T-cell (primary cell): ENCODE measurements at regions not wholly inside any gene's neighbourhood (a gene's known extent, or its start where the extent isn't known, plus 50 kb on each side); places are given as distances from the start of the nearest gene placed in this dataset.
A peak's percentile ranks its signal among the peaks of the same experiment; 100 is the strongest.

Source experiments
- ATAC-seq, 4 experiments: fragments of 200-7000 bp in 3 of 4; fragments of 150-1000 bp in 1 of 4; cut with Tn5 transposase; replicated peaks in 1 of 4; 1 replicate in 3 of 4; 2 replicates in 1 of 4; pipeline ENCODE4 v1.10.0; 2021; ENCODE audit warnings: moderate library complexity in 3 of 4, mild to moderate bottlenecking in 2 of 4, moderate number of reproducible peaks in 1 of 4
- CTCF ChIA-PET, 2 donors: fragments of 300-600 bp; sonication (Branson Sonifier 250); formaldehyde crosslinking; loops; one replicate each; lab custom pipeline; 2022; ENCODE audit warnings: antibody characterized with exemption in 2 of 2; lab: Charles Lee
- POLR2A ChIA-PET, 2 donors: fragments of 300-600 bp; sonication (Branson Sonifier 250); formaldehyde crosslinking; loops; one replicate each; lab custom pipeline; 2022; ENCODE audit warnings: antibody characterized with exemption in 2 of 2; lab: Charles Lee
- DNase-seq, 35 experiments: peaks; one replicate each; pipeline versions ENCODE4 v3.0.0 to v3.0.0-alpha.2; 2013 to 2023
- H3K27ac ChIP-seq: one replicate; pipeline ENCODE4 v1.5.1; 2013; ENCODE audit warnings: low read length
- H3K27me3 ChIP-seq, 2 experiments: replicated peaks in 1 of 2; 1 replicate in 1 of 2; 2 replicates in 1 of 2; pipeline versions ENCODE4 v1.6.1 to v1.7.0; 2013; ENCODE audit warnings: low read length in 1 of 2, mixed read lengths in 1 of 2; ENCODE audit not compliant: control insufficient read depth in 2 of 2, insufficient read depth in 2 of 2; ENCODE audit errors: extremely low read depth in 1 of 2
- H3K36me3 ChIP-seq, 2 donors: 1 replicate in 1 of 2; 2 replicates in 1 of 2; pipeline versions ENCODE4 v1.6.1 to v1.7.0; 2013; ENCODE audit warnings: low read length in 1 of 2; ENCODE audit not compliant: control insufficient read depth in 2 of 2, insufficient read depth in 1 of 2; ENCODE audit errors: extremely low read depth in 1 of 2
- H3K4me1 ChIP-seq, 2 experiments: 1 replicate in 1 of 2; 2 replicates in 1 of 2; pipeline versions ENCODE4 v1.6.1 to v1.7.0; 2013; ENCODE audit warnings: low read length in 2 of 2, mixed read lengths in 1 of 2; ENCODE audit not compliant: insufficient read depth in 2 of 2, control insufficient read depth in 1 of 2; ENCODE audit errors: extremely low read depth in 1 of 2
- H3K4me3 ChIP-seq, 2 donors: 1 replicate in 1 of 2; 2 replicates in 1 of 2; pipeline versions ENCODE4 v1.5.1 to v1.7.0; 2013; ENCODE audit warnings: mild to moderate bottlenecking in 2 of 2, low read length in 1 of 2, moderate library complexity in 1 of 2; ENCODE audit not compliant: control insufficient read depth in 1 of 2; ENCODE audit errors: extremely low read depth in 1 of 2
- H3K9me3 ChIP-seq: 2 replicates; pipeline ENCODE4 v1.7.0; 2013
- H3K27ac Mint-ChIP-seq, 2 donors: one replicate each; pipeline ENCODE4 v1.8.0; 2020 to 2021; ENCODE audit warnings: mild to moderate bottlenecking in 2 of 2, mixed read lengths in 2 of 2
- H3K27me3 Mint-ChIP-seq, 2 donors: one replicate each; pipeline ENCODE4 v1.8.0; 2021 to 2022; ENCODE audit warnings: mixed read lengths in 2 of 2
- H3K36me3 Mint-ChIP-seq: one replicate; pipeline ENCODE4 v1.8.0; 2021; ENCODE audit warnings: mixed read lengths
- H3K4me1 Mint-ChIP-seq, 3 donors: one replicate each; pipeline ENCODE4 v1.8.0; 2020 to 2022; ENCODE audit warnings: mixed read lengths in 3 of 3, mild to moderate bottlenecking in 1 of 3
- H3K4me3 Mint-ChIP-seq, 3 donors: one replicate each; pipeline ENCODE4 v1.8.0; 2020 to 2022; ENCODE audit warnings: mild to moderate bottlenecking in 3 of 3, mixed read lengths in 3 of 3, moderate library complexity in 3 of 3
- H3K9me3 Mint-ChIP-seq, 3 donors: one replicate each; pipeline ENCODE4 v1.8.0; 2020 to 2022; ENCODE audit warnings: mixed read lengths in 3 of 3
- WGBS: methylation state at CpG from one replicate; pipeline ENCODE4 v1.1.5; 2013; ENCODE audit warnings: missing lambda C conversion rate; ENCODE audit not compliant: insufficient coverage; 5-methylcytosine and 5-hydroxymethylcytosine counted together

DNA sequence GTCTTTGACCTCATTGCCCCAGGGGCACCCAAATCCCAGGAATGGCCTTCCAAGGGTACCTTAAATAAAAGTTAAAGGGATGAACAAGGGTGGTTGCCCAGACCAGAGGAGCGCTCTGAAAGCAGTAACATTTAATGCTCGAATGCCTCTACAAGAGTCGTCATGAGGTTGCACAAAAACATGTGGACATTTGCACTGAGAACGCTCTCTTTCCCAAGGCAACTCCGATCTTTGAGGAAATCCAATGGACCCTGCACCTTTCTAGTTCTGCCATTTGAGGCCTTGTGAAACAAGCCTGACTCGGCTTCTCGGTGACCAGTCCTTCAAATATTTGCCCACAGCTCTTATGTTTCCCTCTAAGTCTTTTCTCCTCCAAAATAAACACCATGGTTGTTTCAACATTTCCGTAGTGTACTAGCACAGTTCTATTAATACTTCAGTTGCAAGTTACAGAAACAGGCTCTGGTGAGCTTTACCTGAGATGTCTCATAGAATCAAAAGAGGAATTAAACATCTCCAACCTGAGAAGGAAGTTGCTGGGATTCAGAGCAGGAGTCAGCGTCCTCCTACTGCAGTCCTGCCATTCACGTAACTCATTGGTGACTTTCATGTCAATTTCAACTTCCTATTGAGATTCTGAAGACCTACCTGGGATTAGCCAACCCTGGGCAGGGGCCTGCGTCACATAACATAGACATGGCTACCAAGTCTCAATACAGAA is 168.8 kb upstream of the RAI14 start:
- Histone ChIP-seq H3K9me3 (no peaks in the 10 kb centered on the region), H3K4me1 (no peaks in the 10 kb centered on the region), H3K36me3 (no peaks in the 10 kb centered on the region), H3K27me3 (peaks cover 0 to 6% of the 10 kb centered on the region in 2 experiments), H3K4me3 (no peak overlapping the region), H3K27ac (no peak overlapping the region)
- Mint-ChIP-seq H3K4me1 (peaks cover 3 to 6% (median 3%) of the 10 kb centered on the region in 3 donors), H3K9me3 (no peaks in the 10 kb centered on the region), H3K27me3 (peaks cover 18 to 24% of the 10 kb centered on the region in 2 donors), H3K27ac (no peak overlapping the region), H3K4me3 (no peak overlapping the region), H3K36me3 (no peaks in the 10 kb centered on the region)
- DNase-seq, result no peak
- ATAC-seq, result no peak
- POLR2A ChIA-PET, result no interaction called here
- CTCF ChIA-PET, result interaction anchor here (0.6 to 1.5 kb wide), 3 partner anchors 14 to 411 kb away, joined by 3 to 10 read pairs (median 4); no protein-coding TSS in a partner anchor
- WGBS, result 83% methylated on average over 7 of the region's 11 CpGs

DNA sequence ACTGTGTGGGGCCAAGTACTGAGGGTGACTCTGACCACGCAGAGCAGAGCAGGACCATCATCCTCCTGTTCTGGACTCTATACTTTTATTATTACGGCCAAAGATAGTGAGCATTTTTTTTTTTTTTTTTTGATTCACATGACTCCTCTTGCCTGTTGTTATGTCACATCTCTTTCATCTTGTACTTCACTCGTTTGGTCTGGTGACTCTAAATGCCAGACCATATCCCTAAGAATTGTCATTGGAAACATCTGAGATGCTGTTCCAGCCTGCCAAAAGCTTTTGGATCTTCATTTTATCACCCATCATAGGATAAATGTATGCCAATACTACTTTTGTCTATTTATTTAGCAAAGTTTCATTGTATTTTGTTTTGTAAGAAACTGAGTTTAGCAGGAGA is 168.2 kb upstream of the RAI14 start:
- no peak overlapping the region for H3K27ac ChIP-seq
- ATAC-seq, result no peak
- no peak overlapping the region for H3K27ac Mint-ChIP-seq
- ChIA-PET CTCF (interaction anchor here in 1 of 2 donors (1.1 kb wide), 1 partner anchor 411 kb away, joined by 3 read pairs; no protein-coding TSS in a partner anchor), POLR2A (interaction anchor here in 1 of 2 donors (0.6 kb wide), 1 partner anchor 287 kb away, joined by 8 read pairs; no protein-coding TSS in a partner anchor)
- H3K4me3 Mint-ChIP-seq, result no peak overlapping the region
- DNase-seq, result no peak
- H3K9me3 ChIP-seq, result no peaks in the 10 kb centered on the region
- H3K36me3 Mint-ChIP-seq, result no peaks in the 10 kb centered on the region
- H3K27me3 Mint-ChIP-seq, result peaks cover 19 to 25% of the 10 kb centered on the region in 2 donors
- H3K27me3 ChIP-seq, result peaks cover 0 to 6% of the 10 kb centered on the region in 2 experiments
- no peaks in the 10 kb centered on the region for H3K4me1 ChIP-seq
- H3K4me1 Mint-ChIP-seq, result peaks cover 3 to 6% (median 3%) of the 10 kb centered on the region in 3 donors
- no peaks in the 10 kb centered on the region for H3K9me3 Mint-ChIP-seq
- WGBS, result no CpG with 5 or more reads among the region's 3 CpGs
- H3K36me3 ChIP-seq, result no peaks in the 10 kb centered on the region
- no peak overlapping the region for H3K4me3 ChIP-seq

- Histone ChIP-seq H3K4me1 (no peaks in the 10 kb centered on the region), H3K27ac (no peak overlapping the region), H3K36me3 (no peaks in the 10 kb centered on the region), H3K9me3 (no peaks in the 10 kb centered on the region), H3K27me3 (peaks cover 0 to 6% of the 10 kb centered on the region in 2 experiments), H3K4me3 (no peak overlapping the region)
- H3K9me3 Mint-ChIP-seq, result no peaks in the 10 kb centered on the region
- POLR2A ChIA-PET, result interaction anchor here in 1 of 2 donors (0.6 kb wide), 1 partner anchor 441 kb away, joined by 3 read pairs; no protein-coding TSS in a partner anchor
- peaks cover 3 to 6% (median 3%) of the 10 kb centered on the region in 3 donors for H3K4me1 Mint-ChIP-seq
- DNase-seq, result no peak
- no peak overlapping the region for H3K27ac Mint-ChIP-seq
- WGBS, result 50% methylated on average over 2 of the region's 4 CpGs
- peaks cover 22 to 27% of the 10 kb centered on the region in 2 donors for H3K27me3 Mint-ChIP-seq
- no peak overlapping the region for H3K4me3 Mint-ChIP-seq
- CTCF ChIA-PET, result interaction anchor here (0.6 to 2.0 kb wide), 5 partner anchors 9 to 410 kb away, joined by 3 to 5 read pairs (median 3); no protein-coding TSS in a partner anchor
- ATAC-seq, result no peak
- H3K36me3 Mint-ChIP-seq, result no peaks in the 10 kb centered on the region
These were observed 167.1 kb upstream of the RAI14 start for GRCh38 chr5:34488984-34489383.

- 83% methylated on average over 3 of the region's 14 CpGs for WGBS
- Mint-ChIP-seq H3K27ac (no peak overlapping the region), H3K4me1 (peaks cover 3 to 6% (median 3%) of the 10 kb centered on the region in 3 donors), H3K9me3 (no peaks in the 10 kb centered on the region), H3K36me3 (no peaks in the 10 kb centered on the region), H3K27me3 (peaks cover 22 to 29% of the 10 kb centered on the region in 2 donors), H3K4me3 (no peak overlapping the region)
- Histone ChIP-seq H3K4me3 (no peak overlapping the region), H3K27me3 (peaks cover 0 to 6% of the 10 kb centered on the region in 2 experiments), H3K36me3 (no peaks in the 10 kb centered on the region), H3K27ac (no peak overlapping the region), H3K4me1 (no peaks in the 10 kb centered on the region), H3K9me3 (no peaks in the 10 kb centered on the region)
- POLR2A ChIA-PET, result no interaction called here
- ATAC-seq (no peak), DNase-seq (no peak)
- CTCF ChIA-PET, result no interaction called here
These were observed 165.4 kb upstream of the RAI14 start for GRCh38 chr5:34490506-34491250.

GRCh38 chr5:34491251-34491620 is 164.9 kb upstream of the RAI14 start:
- no peaks in the 10 kb centered on the region for H3K36me3 Mint-ChIP-seq
- CTCF ChIA-PET, result no interaction called here
- no peak for ATAC-seq

DNA sequence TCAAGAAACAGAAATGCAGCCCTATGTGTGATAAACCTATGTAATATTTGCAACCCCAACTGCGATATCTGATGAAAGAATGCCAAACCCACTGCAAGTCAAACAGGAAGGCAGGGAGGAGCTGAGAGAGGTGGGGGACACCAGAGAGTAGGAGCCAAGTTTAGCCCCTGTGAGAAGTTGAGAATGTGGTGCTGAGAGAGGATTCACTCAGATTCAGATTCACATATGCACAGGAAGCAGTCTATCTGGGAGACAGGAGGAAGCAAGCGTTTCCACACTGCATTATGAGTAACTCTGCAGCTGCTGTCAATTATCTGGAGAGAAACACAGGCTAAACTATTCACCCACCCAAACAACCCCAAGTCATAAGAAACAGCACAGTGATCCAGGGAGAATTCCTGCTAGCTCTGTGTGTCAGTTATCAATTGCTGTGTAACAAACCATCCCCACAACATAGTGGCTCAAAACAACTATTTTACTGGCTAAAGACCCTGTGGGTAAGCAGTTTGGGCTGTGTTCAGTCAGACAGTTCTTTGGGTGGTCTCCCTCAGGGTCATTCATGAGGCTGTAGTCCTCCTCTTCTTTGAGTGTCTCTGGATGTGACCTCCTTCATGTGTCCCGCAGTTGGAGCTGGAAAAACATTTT is 161.9 kb upstream of the RAI14 start:
- no peak for ATAC-seq

More at GRCh38 chr5:34491251-34491620, 164.9 kb upstream of the RAI14 start:
- no peak for DNase-seq
- no peaks in the 10 kb centered on the region for H3K4me1 ChIP-seq
- 67% methylated on average over 6 of the region's 6 CpGs for WGBS
- Mint-ChIP-seq H3K27me3 (peaks cover 20 to 29% of the 10 kb centered on the region in 2 donors), H3K9me3 (no peaks in the 10 kb centered on the region), H3K27ac (no peak overlapping the region), H3K4me1 (peaks cover 1 to 3% (median 1%) of the 10 kb centered on the region in 3 donors), H3K4me3 (no peak overlapping the region)
- H3K27ac ChIP-seq, result no peak overlapping the region
- POLR2A ChIA-PET, result no interaction called here
- H3K36me3 ChIP-seq, result no peaks in the 10 kb centered on the region
- no peak overlapping the region for H3K4me3 ChIP-seq
- no peaks in the 10 kb centered on the region for H3K9me3 ChIP-seq
- peaks cover 0 to 6% of the 10 kb centered on the region in 2 experiments for H3K27me3 ChIP-seq

More for the DNA sequence above, 161.9 kb upstream of the RAI14 start:
- peaks cover 0 to under 1% of the 10 kb centered on the region in 2 experiments for H3K4me1 ChIP-seq
- H3K4me3 ChIP-seq, result no peak overlapping the region
- H3K36me3 ChIP-seq, result no peaks in the 10 kb centered on the region
- Mint-ChIP-seq H3K36me3 (no peaks in the 10 kb centered on the region), H3K4me3 (no peak overlapping the region), H3K27ac (no peak overlapping the region), H3K27me3 (peaks cover 8 to 16% of the 10 kb centered on the region in 2 donors), H3K9me3 (no peaks in the 10 kb centered on the region), H3K4me1 (peaks cover 2 to 7% (median 2%) of the 10 kb centered on the region in 3 donors)
- WGBS, result no CpG with 5 or more reads among the region's 3 CpGs
- no peak overlapping the region for H3K27ac ChIP-seq
- CTCF ChIA-PET, result interaction anchor here in 1 of 2 donors (0.6 kb wide), 1 partner anchor 365 kb away, joined by 6 read pairs; no protein-coding TSS in a partner anchor
- no peaks in the 10 kb centered on the region for H3K9me3 ChIP-seq
- POLR2A ChIA-PET, result interaction anchor here in 1 of 2 donors (0.6 kb wide), 1 partner anchor 378 kb away, joined by 6 read pairs; no protein-coding TSS in a partner anchor
- peak in 1 of 35 experiments; percentile 2 for DNase-seq
- peaks cover 0 to 4% of the 10 kb centered on the region in 2 experiments for H3K27me3 ChIP-seq
